Liver (tissue), 8 donors: ENCODE measurements at regions not wholly inside any gene's neighbourhood (a gene's known extent, or its start where the extent isn't known, plus 50 kb on each side); places are given as distances from the start of the nearest gene placed in this dataset.

Experiments
- DNase-seq: peaks from one replicate; pipeline ENCODE4 v3.0.0-alpha.2; 2017; ENCODE audit warnings: low spot score
- H3K27ac ChIP-seq, 2 donors: one replicate each; pipeline ENCODE4 v1.7.0; 2013; ENCODE audit warnings: inconsistent platforms in 2 of 2, low read length in 2 of 2, control low read depth in 1 of 2, low read depth in 1 of 2, mild to moderate bottlenecking in 1 of 2
- H3K27me3 ChIP-seq, 4 donors: one replicate each; pipeline versions ENCODE4 v1.6.1 to v1.7.0; 2013; ENCODE audit warnings: low read length in 3 of 4, inconsistent platforms in 1 of 4, mild to moderate bottlenecking in 1 of 4, moderate library complexity in 1 of 4; ENCODE audit not compliant: control insufficient read depth in 4 of 4, insufficient read depth in 4 of 4
- H3K36me3 ChIP-seq, 4 donors: one replicate each; pipeline versions ENCODE4 v1.6.1 to v1.7.0; 2013; ENCODE audit warnings: low read length in 3 of 4, mild to moderate bottlenecking in 3 of 4, low read depth in 1 of 4, moderate library complexity in 1 of 4; ENCODE audit not compliant: control insufficient read depth in 4 of 4, insufficient read depth in 3 of 4
- H3K4me1 ChIP-seq, 4 donors: one replicate each; pipeline versions ENCODE4 v1.6.1 to v1.7.0; 2013; ENCODE audit warnings: low read length in 3 of 4, mild to moderate bottlenecking in 3 of 4, moderate library complexity in 1 of 4; ENCODE audit not compliant: control insufficient read depth in 4 of 4, insufficient read depth in 4 of 4
- H3K4me3 ChIP-seq, 3 donors: one replicate each; pipeline versions ENCODE4 v1.6.1 to v1.7.0; 2013; ENCODE audit warnings: low read length in 3 of 3, control low read depth in 1 of 3, low read depth in 1 of 3, mild to moderate bottlenecking in 1 of 3
- H3K9ac ChIP-seq, 2 donors: one replicate each; pipeline ENCODE4 v1.7.0; 2013; ENCODE audit warnings: low read length in 2 of 2, mild to moderate bottlenecking in 2 of 2, moderate library complexity in 2 of 2, control low read depth in 1 of 2, low read depth in 1 of 2
- H3K9me3 ChIP-seq, 4 donors: one replicate each; pipeline versions ENCODE4 v1.6.1 to v1.7.0; 2013; ENCODE audit warnings: low read length in 3 of 4; ENCODE audit not compliant: control insufficient read depth in 4 of 4
- ATF3 ChIP-seq: IDR thresholded peaks from 2 replicates; pipeline ENCODE4 v1.6.1; 2016; ENCODE audit warnings: antibody characterized with exemption
- CTCF ChIP-seq: fragments of 150-350 bp; IDR thresholded peaks from 2 replicates; pipeline ENCODE4 v1.5.1; 2017; ENCODE audit warnings: improper control_type of control experiment, low read depth, low read length; ENCODE audit not compliant: missing input control
- EGR1 ChIP-seq, 2 donors: IDR thresholded peaks; 2 replicates each; pipeline ENCODE4 v1.6.1; 2016 to 2018; ENCODE audit warnings: antibody characterized with exemption in 2 of 2, low read depth in 2 of 2
- FOXA1 ChIP-seq: IDR thresholded peaks from 2 replicates; pipeline ENCODE4 v1.6.1; 2016; ENCODE audit warnings: antibody characterized with exemption
- FOXA2 ChIP-seq: IDR thresholded peaks from 2 replicates; pipeline ENCODE4 v1.6.1; 2016; ENCODE audit warnings: antibody characterized with exemption
- HNF4A ChIP-seq, 2 donors: conservative IDR thresholded peaks; 2 replicates each; pipeline ENCODE4 v1.6.1; 2016; ENCODE audit warnings: antibody characterized with exemption in 2 of 2, mild to moderate bottlenecking in 2 of 2
- HNF4G ChIP-seq: IDR thresholded peaks from 2 replicates; pipeline ENCODE4 v1.6.1; 2016; ENCODE audit warnings: antibody characterized with exemption
- JUND ChIP-seq, 2 donors: IDR thresholded peaks; 2 replicates each; pipeline ENCODE4 v1.6.1; 2016; ENCODE audit warnings: antibody characterized with exemption in 2 of 2
- MAX ChIP-seq: IDR thresholded peaks from 2 replicates; pipeline ENCODE4 v1.6.1; 2016; ENCODE audit warnings: antibody characterized with exemption
- NR2F2 ChIP-seq: IDR thresholded peaks from 2 replicates; pipeline ENCODE4 v1.6.1; 2016; ENCODE audit warnings: antibody characterized with exemption
- RAD21 ChIP-seq, 2 donors: IDR thresholded peaks; 2 replicates each; pipeline ENCODE4 v1.6.1; 2016; ENCODE audit warnings: antibody characterized with exemption in 2 of 2, mild to moderate bottlenecking in 2 of 2
- REST ChIP-seq: IDR thresholded peaks from 2 replicates; pipeline ENCODE4 v1.6.1; 2016; ENCODE audit warnings: antibody characterized with exemption, mild to moderate bottlenecking
- RXRA ChIP-seq, 2 donors: IDR thresholded peaks; 2 replicates each; pipeline ENCODE4 v1.6.1; 2017 to 2018; ENCODE audit warnings: antibody characterized with exemption in 2 of 2, mild to moderate bottlenecking in 1 of 2
- SP1 ChIP-seq: IDR thresholded peaks from 2 replicates; pipeline ENCODE4 v1.6.1; 2018; ENCODE audit warnings: antibody characterized with exemption, mild to moderate bottlenecking
- TAF1 ChIP-seq: conservative IDR thresholded peaks from 2 replicates; pipeline ENCODE4 v1.6.1; 2016; ENCODE audit warnings: antibody characterized with exemption, mild to moderate bottlenecking
- YY1 ChIP-seq: IDR thresholded peaks from 2 replicates; pipeline ENCODE4 v1.6.1; 2016; ENCODE audit warnings: antibody characterized with exemption, mild to moderate bottlenecking
- ZBTB33 ChIP-seq: IDR thresholded peaks from 2 replicates; pipeline ENCODE4 v1.6.1; 2016; ENCODE audit warnings: antibody characterized with exemption
- WGBS: extraction: QIAGEN DNeasy Blood & Tissue Kit; methylation state at CpG from one replicate; pipeline ENCODE4 v1.1.7; 2013; 5-methylcytosine and 5-hydroxymethylcytosine counted together
- donor health status: healthy.
- donor health status: healthy.
- donor health status: healthy.
- donor health status: healthy.
- donor health status: healthy.

- Histone ChIP-seq H3K9ac (no peak overlapping the region), H3K36me3 (no peaks in the 10 kb centered on the region), H3K27ac (no peak overlapping the region), H3K4me1 (no peaks in the 10 kb centered on the region), H3K4me3 (no peak overlapping the region), H3K9me3 (peaks cover 0 to 2% (median 0%) of the 10 kb centered on the region in 4 donors), H3K27me3 (no peaks in the 10 kb centered on the region)
- WGBS, result 70% methylated on average over 4 of the region's 4 CpGs
- no peak for DNase-seq
- no peak for TF ChIP-seq HNF4G
- no peak for TF ChIP-seq HNF4A (conservative IDR thresholded peaks at IDR 0.05)
- TF ChIP-seq REST, result no peak
- TF ChIP-seq JUND (IDR thresholded peaks at IDR 0.05), result no peak
- no peak for TF ChIP-seq NR2F2
- TF ChIP-seq EGR1 (IDR thresholded peaks at IDR 0.05; ENCODE audit: low read depth in 2 of 2), result no peak
- no peak for TF ChIP-seq ZBTB33
- no peak for TF ChIP-seq FOXA2
These were observed 101.0 kb upstream of the CNTNAP4 start for GRCh38 chr16:76176153-76176552.

- no peak overlapping the region for H3K9ac ChIP-seq
These were observed 100.6 kb upstream of the CNTNAP4 start for GRCh38 chr16:76176616-76177015.

GRCh38 chr16:76182041-76182635 is 95.1 kb upstream of the CNTNAP4 start:
- no peaks in the 10 kb centered on the region for H3K4me1 ChIP-seq
- H3K9ac ChIP-seq, result no peak overlapping the region
- no peaks in the 10 kb centered on the region for H3K27me3 ChIP-seq
- WGBS, result 59% methylated on average over 3 of the region's 3 CpGs
- H3K36me3 ChIP-seq, result no peaks in the 10 kb centered on the region
- no peak overlapping the region for H3K27ac ChIP-seq
- peaks cover 0 to 4% (median 0%) of the 10 kb centered on the region in 4 donors for H3K9me3 ChIP-seq
- no peak overlapping the region for H3K4me3 ChIP-seq
- no peak for DNase-seq
- TF ChIP-seq JUND (IDR thresholded peaks at IDR 0.05) (no peak), CTCF (no peak), HNF4G (no peak), HNF4A (conservative IDR thresholded peaks at IDR 0.05) (no peak), MAX (no peak), FOXA1 (no peak), YY1 (no peak), ATF3 (no peak), SP1 (no peak), RAD21 (IDR thresholded peaks at IDR 0.05) (no peak), TAF1 (no peak), FOXA2 (no peak), NR2F2 (no peak), RXRA (IDR thresholded peaks at IDR 0.05) (no peak)

More at GRCh38 chr16:76176616-76177015, 100.6 kb upstream of the CNTNAP4 start:
- WGBS, result 88% methylated on average over 4 of the region's 4 CpGs
- peaks cover 0 to 2% (median 0%) of the 10 kb centered on the region in 4 donors for H3K9me3 ChIP-seq
- no peaks in the 10 kb centered on the region for H3K36me3 ChIP-seq
- no peaks in the 10 kb centered on the region for H3K27me3 ChIP-seq
- DNase-seq, result no peak
- no peak overlapping the region for H3K27ac ChIP-seq
- no peak overlapping the region for H3K4me3 ChIP-seq
- no peaks in the 10 kb centered on the region for H3K4me1 ChIP-seq
- no peak for TF ChIP-seq SP1
- no peak for TF ChIP-seq MAX
